HCT116 (cell line): ENCODE measurements at regions not wholly inside any gene's neighbourhood (a gene's known extent, or its start where the extent isn't known, plus 50 kb on each side); places are given as distances from the start of the nearest gene placed in this dataset.

Source experiments
- ATAC-seq: fragments of 200-7000 bp; cut with Tn5 transposase; 2 replicates; pipeline ENCODE4 v1.9.1; 2020; ENCODE audit warnings: mild to moderate bottlenecking, moderate library complexity
- BruUV-seq: library from RNA; stranded (reverse); fragments of 400-500 nt; replicated peaks from 2 replicates; lab custom pipeline; 2021; lab: Mats Ljungman, UMichigan
- CTCF ChIA-PET: fragments of 300-600 bp; sonication (Branson Sonifier 250); formaldehyde crosslinking; loops from one replicate; lab custom pipeline; 2021; ENCODE audit warnings: antibody characterized with exemption; lab: Charles Lee
- POLR2A ChIA-PET: fragments of 300-600, 350-600 bp; sonication (Branson Sonifier 250); formaldehyde crosslinking; loops from one replicate; lab custom pipeline; 2021; ENCODE audit warnings: antibody characterized with exemption; lab: Charles Lee
- RAD21 ChIA-PET, 2 experiments: fragments of 300-600 bp; sonication (Branson Sonifier 250); formaldehyde crosslinking; loops; one replicate each; lab custom pipeline; 2023; ENCODE audit warnings: low total read pairs in 2 of 2; ENCODE audit not compliant: uncharacterized antibody in 2 of 2, unreplicated experiment in 2 of 2, low non-redundant PET in 1 of 2; lab: Charles Lee
- DNase-seq: peaks from one replicate; pipeline ENCODE4 v3.0.0-alpha.2; 2010; ENCODE audit warnings: low read depth, low spot score
- H2AFZ ChIP-seq: fragments of 200-600 bp; shearing (Covaris generic), sonication (generic); 2 replicates; pipeline ENCODE4 v1.6.1; 2017; ENCODE audit warnings: low read depth, mixed run types, mixed read lengths, antibody characterized with exemption, low read length; ENCODE audit not compliant: poor library complexity, severe bottlenecking
- H3K27ac ChIP-seq: 2 replicates; pipeline ENCODE4 v1.5.1; 2012; ENCODE audit warnings: low read depth, low read length
- H3K27me3 ChIP-seq: fragments of 200-600 bp; sonication (generic); 2 replicates; pipeline ENCODE4 v1.6.1; 2016; ENCODE audit warnings: mixed run types, low read length, mixed read lengths; ENCODE audit not compliant: insufficient read depth
- H3K36me3 ChIP-seq, 2 experiments: fragments of 200-500 bp in 1 of 2; fragments of 200-600 bp in 1 of 2; sonication (Bioruptor generic) in 1 of 2; sonication (generic) in 1 of 2; 2 replicates each; pipeline versions ENCODE4 v1.5.1 to v1.6.1; 2014 to 2016; ENCODE audit warnings: low read length in 2 of 2, inconsistent platforms in 1 of 2, mixed read lengths in 1 of 2, mixed run types in 1 of 2; ENCODE audit not compliant: insufficient read depth in 2 of 2, control insufficient read depth in 1 of 2
- H3K4me1 ChIP-seq, 2 experiments: fragments of 200-600 bp in 1 of 2; sonication (generic) in 1 of 2; 2 replicates each; pipeline versions ENCODE4 v1.5.1 to v1.6.1; 2012 to 2017; ENCODE audit warnings: low read length in 2 of 2, inconsistent platforms in 1 of 2, mild to moderate bottlenecking in 1 of 2, mixed read lengths in 1 of 2, mixed run types in 1 of 2, moderate library complexity in 1 of 2; ENCODE audit not compliant: insufficient read depth in 2 of 2, control insufficient read depth in 1 of 2
- H3K4me2 ChIP-seq: fragments of 200-600 bp; sonication (generic); 2 replicates; pipeline ENCODE4 v1.6.1; 2017; ENCODE audit warnings: mixed run types, low read length, mixed read lengths
- H3K4me3 ChIP-seq, 2 experiments: fragments of 200-600 bp in 1 of 2; sonication (generic) in 1 of 2; replicated peaks in 1 of 2; 2 replicates each; pipeline ENCODE4 v1.5.1; 2011 to 2016; ENCODE audit warnings: low read length in 2 of 2, control low read depth in 1 of 2, low read depth in 1 of 2, mild to moderate bottlenecking in 1 of 2, mixed read lengths in 1 of 2, mixed run types in 1 of 2
- H3K79me2 ChIP-seq: fragments of 200-600 bp; sonication (generic); 2 replicates; pipeline ENCODE4 v1.6.1; 2017; ENCODE audit warnings: mild to moderate bottlenecking, mixed run types, low read length, moderate library complexity, mixed read lengths; ENCODE audit not compliant: insufficient read depth
- H3K9ac ChIP-seq: fragments of 200-600 bp; sonication (generic); 2 replicates; pipeline ENCODE4 v1.6.1; 2016; ENCODE audit warnings: low read length, mixed read lengths
- H3K9me2 ChIP-seq: fragments of 200-600 bp; sonication (generic), shearing (Covaris generic); 2 replicates; pipeline ENCODE4 v1.6.1; 2017; ENCODE audit warnings: mixed run types, mild to moderate bottlenecking, moderate library complexity; ENCODE audit not compliant: insufficient read depth
- H3K9me3 ChIP-seq, 2 experiments: fragments of 200-500 bp in 1 of 2; fragments of 200-600 bp in 1 of 2; sonication (Bioruptor generic) in 1 of 2; sonication (generic) in 1 of 2; 2 replicates each; pipeline ENCODE4 v1.6.1; 2014 to 2017; ENCODE audit warnings: low read length in 2 of 2, mixed read lengths in 2 of 2, inconsistent platforms in 1 of 2, low read depth in 1 of 2, mild to moderate bottlenecking in 1 of 2, mixed run types in 1 of 2, moderate library complexity in 1 of 2; ENCODE audit not compliant: control insufficient read depth in 1 of 2, insufficient read depth in 1 of 2
- H4K20me1 ChIP-seq: fragments of 200-600 bp; sonication (generic), shearing (Covaris generic); 2 replicates; pipeline ENCODE4 v1.6.1; 2017; ENCODE audit warnings: mixed run types, mild to moderate bottlenecking, moderate library complexity; ENCODE audit not compliant: insufficient read depth
- CBX3 ChIP-seq: IDR thresholded peaks from 2 replicates; pipeline ENCODE4 v1.6.1; 2012; ENCODE audit warnings: low read depth
- CEBPB ChIP-seq: IDR thresholded peaks from 2 replicates; pipeline ENCODE4 v1.6.1; 2012; ENCODE audit warnings: low read depth
- ELF1 ChIP-seq: IDR thresholded peaks from 2 replicates; pipeline ENCODE4 v1.6.1; 2012; ENCODE audit warnings: low read depth, borderline replicate concordance
- EZH2 ChIP-seq: fragments of 200-600 bp; sonication (generic); IDR thresholded peaks from 2 replicates; pipeline ENCODE4 v1.6.1; 2017; ENCODE audit warnings: antibody characterized with exemption, mixed run types
- EZH2phosphoT487 ChIP-seq: fragments of 200-600 bp; IDR thresholded peaks from 2 replicates; pipeline ENCODE4 v1.6.1; 2018; ENCODE audit warnings: antibody characterized with exemption, borderline replicate concordance
- JUND ChIP-seq: IDR thresholded peaks from 2 replicates; pipeline ENCODE4 v1.6.1; 2012
- POLR2A ChIP-seq: IDR thresholded peaks from 2 replicates; pipeline ENCODE4 v1.7.0; 2011; ENCODE audit warnings: borderline replicate concordance; ENCODE audit not compliant: insufficient read depth, insufficient read length; ENCODE audit errors: extremely low read depth
- POLR2AphosphoS5 ChIP-seq: IDR thresholded peaks from 2 replicates; pipeline ENCODE4 v1.6.1; 2011; ENCODE audit warnings: mild to moderate bottlenecking, low read depth, low read length, moderate library complexity
- RAD21 ChIP-seq: IDR thresholded peaks from 2 replicates; pipeline ENCODE4 v1.6.1; 2012; ENCODE audit warnings: low read depth, mild to moderate bottlenecking
- SP1 ChIP-seq: IDR thresholded peaks from 2 replicates; pipeline ENCODE4 v1.6.1; 2012; ENCODE audit warnings: low read depth
- SRF ChIP-seq: IDR thresholded peaks from 2 replicates; pipeline ENCODE4 v1.6.1; 2012; ENCODE audit warnings: low read depth
- TCF7L2 ChIP-seq: IDR thresholded peaks from 2 replicates; pipeline ENCODE4 v1.7.0; 2011; ENCODE audit warnings: borderline replicate concordance, inconsistent platforms; ENCODE audit not compliant: insufficient read depth, insufficient read length; ENCODE audit errors: extremely low read depth
- YY1 ChIP-seq: IDR thresholded peaks from 2 replicates; pipeline ENCODE4 v1.6.1; 2011; ENCODE audit warnings: low read length, low read depth, moderate library complexity, mild to moderate bottlenecking; ENCODE audit not compliant: insufficient replicate concordance; ENCODE audit errors: extremely low read depth
- ZFX ChIP-seq: fragments of 450-650 bp; IDR thresholded peaks from 2 replicates; pipeline ENCODE4 v1.6.1; 2017
- ZNF274 ChIP-seq: fragments of 200-500 bp; sonication (Bioruptor generic); IDR thresholded peaks from 2 replicates; pipeline ENCODE4 v1.6.1; 2014; ENCODE audit warnings: mild to moderate bottlenecking, low read depth, low read length, inconsistent platforms
- intact Hi-C: fragments of 100-400 bp; cut with micrococcal nuclease; formaldehyde crosslinking; loops from 2 replicates; pipeline ENCODE4 v1.10.0; 2022
- TF ChIP-seq, protein P1 (sequence below): IDR thresholded peaks from 2 replicates; pipeline ENCODE4 v1.6.1; 2012; ENCODE audit warnings: low read depth
- TF ChIP-seq, protein P2 (sequence below): IDR thresholded peaks from 2 replicates; pipeline ENCODE4 v1.6.1; 2012

DNA sequence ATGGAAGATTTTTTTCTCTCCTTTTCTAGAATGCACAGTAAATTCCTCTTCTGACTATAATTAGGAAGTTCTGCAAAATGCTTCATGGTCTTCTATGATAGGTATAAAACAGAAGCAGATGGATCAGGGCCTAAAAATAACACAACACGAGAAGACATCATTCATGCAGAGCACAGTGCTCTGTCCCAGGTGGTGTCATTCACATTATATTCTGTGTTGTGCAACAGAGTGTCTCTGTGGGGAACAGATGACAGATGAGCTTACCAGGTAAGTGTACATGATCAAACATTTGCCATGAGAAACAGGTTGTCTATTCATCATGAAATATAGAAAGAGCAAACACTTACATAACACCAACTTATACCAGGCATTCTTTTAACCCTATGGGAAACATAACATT is 288.3 kb downstream of the KCTD12 start (continued):
- TF ChIP-seq, protein P1, sequence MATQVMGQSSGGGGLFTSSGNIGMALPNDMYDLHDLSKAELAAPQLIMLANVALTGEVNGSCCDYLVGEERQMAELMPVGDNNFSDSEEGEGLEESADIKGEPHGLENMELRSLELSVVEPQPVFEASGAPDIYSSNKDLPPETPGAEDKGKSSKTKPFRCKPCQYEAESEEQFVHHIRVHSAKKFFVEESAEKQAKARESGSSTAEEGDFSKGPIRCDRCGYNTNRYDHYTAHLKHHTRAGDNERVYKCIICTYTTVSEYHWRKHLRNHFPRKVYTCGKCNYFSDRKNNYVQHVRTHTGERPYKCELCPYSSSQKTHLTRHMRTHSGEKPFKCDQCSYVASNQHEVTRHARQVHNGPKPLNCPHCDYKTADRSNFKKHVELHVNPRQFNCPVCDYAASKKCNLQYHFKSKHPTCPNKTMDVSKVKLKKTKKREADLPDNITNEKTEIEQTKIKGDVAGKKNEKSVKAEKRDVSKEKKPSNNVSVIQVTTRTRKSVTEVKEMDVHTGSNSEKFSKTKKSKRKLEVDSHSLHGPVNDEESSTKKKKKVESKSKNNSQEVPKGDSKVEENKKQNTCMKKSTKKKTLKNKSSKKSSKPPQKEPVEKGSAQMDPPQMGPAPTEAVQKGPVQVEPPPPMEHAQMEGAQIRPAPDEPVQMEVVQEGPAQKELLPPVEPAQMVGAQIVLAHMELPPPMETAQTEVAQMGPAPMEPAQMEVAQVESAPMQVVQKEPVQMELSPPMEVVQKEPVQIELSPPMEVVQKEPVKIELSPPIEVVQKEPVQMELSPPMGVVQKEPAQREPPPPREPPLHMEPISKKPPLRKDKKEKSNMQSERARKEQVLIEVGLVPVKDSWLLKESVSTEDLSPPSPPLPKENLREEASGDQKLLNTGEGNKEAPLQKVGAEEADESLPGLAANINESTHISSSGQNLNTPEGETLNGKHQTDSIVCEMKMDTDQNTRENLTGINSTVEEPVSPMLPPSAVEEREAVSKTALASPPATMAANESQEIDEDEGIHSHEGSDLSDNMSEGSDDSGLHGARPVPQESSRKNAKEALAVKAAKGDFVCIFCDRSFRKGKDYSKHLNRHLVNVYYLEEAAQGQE = no peak
- TF ChIP-seq ZNF274 (no peak), POLR2AphosphoS5 (no peak), POLR2A (no peak), ELF1 (no peak), CEBPB (no peak), SP1 (no peak), JUND (no peak)

DNA sequence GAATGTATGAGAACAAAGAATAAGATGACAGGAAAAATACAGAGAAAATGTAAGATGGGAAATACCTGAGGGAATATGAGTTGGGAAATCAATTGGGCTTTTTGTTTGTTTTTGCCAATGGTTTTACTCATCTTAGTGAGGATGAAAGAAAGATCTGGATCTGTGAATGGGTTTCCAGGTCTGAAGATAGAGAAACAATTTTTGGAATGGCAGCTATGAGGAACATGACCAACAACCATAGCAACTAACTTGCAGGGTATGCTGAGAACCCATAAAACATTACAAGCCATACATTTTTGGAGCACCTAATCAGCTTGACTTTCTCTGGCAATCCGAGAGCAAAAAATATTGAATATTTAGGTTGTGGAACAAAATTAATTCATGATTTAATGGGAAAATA is 290.0 kb downstream of the KCTD12 start:
- POLR2A ChIA-PET = no interaction called here
- RAD21 ChIA-PET = no interaction called here
- H3K79me2 ChIP-seq = no peaks in the 10 kb centered on the region

More for the DNA sequence above, 290.0 kb downstream of the KCTD12 start:
- TF ChIP-seq EZH2 (no peak), ELF1 (no peak), ZFX (no peak), RAD21 (no peak), POLR2AphosphoS5 (no peak), CBX3 (no peak), TCF7L2 (no peak), YY1 (no peak), SRF (no peak), POLR2A (no peak), EZH2phosphoT487 (no peak)
- TF ChIP-seq, protein P2, sequence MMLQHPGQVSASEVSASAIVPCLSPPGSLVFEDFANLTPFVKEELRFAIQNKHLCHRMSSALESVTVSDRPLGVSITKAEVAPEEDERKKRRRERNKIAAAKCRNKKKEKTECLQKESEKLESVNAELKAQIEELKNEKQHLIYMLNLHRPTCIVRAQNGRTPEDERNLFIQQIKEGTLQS = no peak
- TF ChIP-seq, protein P1 = no peak
- no peak overlapping the region for H3K9ac ChIP-seq
- CTCF ChIA-PET = no interaction called here
- no peaks in the 10 kb centered on the region for H3K36me3 ChIP-seq
- H4K20me1 ChIP-seq = no peaks in the 10 kb centered on the region
- H3K4me3 ChIP-seq = no peak overlapping the region
- H3K27ac ChIP-seq = no peak overlapping the region
- no peak overlapping the region for H2AFZ ChIP-seq
- H3K9me2 ChIP-seq = no peaks in the 10 kb centered on the region
- no TSS peak for BruUV-seq
- ATAC-seq = no peak
- no peak for DNase-seq
- no peaks in the 10 kb centered on the region for H3K27me3 ChIP-seq
- intact Hi-C loops = no loop called here
- H3K4me1 ChIP-seq = no peaks in the 10 kb centered on the region
- no peaks in the 10 kb centered on the region for H3K9me3 ChIP-seq
- H3K4me2 ChIP-seq = no peak overlapping the region
